ENCODE measurements at regions not wholly inside any gene's neighbourhood (a gene's known extent, or its start where the extent isn't known, plus 50 kb on each side); places are given as distances from the start of the nearest gene placed in this dataset.

DNA sequence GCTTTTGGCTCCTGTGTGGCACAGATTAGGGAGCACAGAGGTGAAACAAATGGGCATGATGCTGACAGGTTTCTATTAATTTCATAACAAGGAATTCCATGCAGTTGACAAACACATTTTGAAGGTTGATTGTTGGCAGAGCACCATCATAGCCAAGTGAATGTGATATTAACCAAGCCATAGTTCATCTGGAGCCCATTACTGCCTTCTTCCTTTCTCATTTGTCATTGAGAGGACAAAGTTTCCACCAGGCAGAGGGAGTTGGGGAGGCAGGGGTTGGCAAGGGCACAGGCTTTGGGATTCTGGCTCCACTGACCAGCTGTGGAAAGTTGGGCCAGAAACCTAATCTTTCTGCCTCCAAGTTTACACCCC lies 325.2 kb downstream of the MFSD1 start:
- no peaks in the 10 kb centered on the region for H3K9me3 ChIP-seq
- H3K27me3 ChIP-seq (replicated peaks in 1 of 7): no peaks in the 10 kb centered on the region
- no peaks in the 10 kb centered on the region for H3K36me3 ChIP-seq
- TF ChIP-seq CTCF (IDR thresholded peaks at IDR 0.05 in 8 of 11, conservative IDR thresholded peaks at IDR 0.05 in 3 of 11): no peak
- no peak for TF ChIP-seq POLR2A (IDR thresholded peaks at IDR 0.05)
- no peak for TF ChIP-seq POLR2AphosphoS5 (IDR thresholded peaks at IDR 0.05)
- H3K4me1 ChIP-seq: no peaks in the 10 kb centered on the region
- no peak overlapping the region for H3K4me3 ChIP-seq
- intact Hi-C loops (cut with DNase I; ENCODE audit: low total_unique reads): no loop called here
- DNase-seq: no peak
- no peak overlapping the region for H3K27ac ChIP-seq

DNA sequence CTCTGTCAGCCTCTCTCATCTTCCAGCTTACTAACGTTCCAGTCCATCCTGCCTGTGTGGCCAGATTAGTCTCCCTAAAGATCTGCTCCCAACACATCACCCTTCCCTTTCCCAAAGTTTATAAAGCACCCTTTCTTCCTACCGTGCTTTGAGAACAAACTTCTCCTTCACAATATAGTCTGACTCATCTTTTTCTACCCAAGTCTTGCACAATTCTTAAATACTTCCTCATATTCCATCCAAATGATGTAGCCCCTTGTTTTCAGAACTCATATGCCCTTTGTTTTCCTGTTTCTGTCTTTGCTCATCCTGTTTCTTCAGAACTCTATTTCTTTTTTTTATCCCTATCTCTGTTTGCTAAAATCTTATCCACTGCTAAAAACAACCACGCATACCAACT lies 326.8 kb downstream of the MFSD1 start:
- no peak for DNase-seq
- H3K36me3 ChIP-seq: no peaks in the 10 kb centered on the region
- H3K9me3 ChIP-seq: no peaks in the 10 kb centered on the region
- H3K27me3 ChIP-seq (replicated peaks in 1 of 7): no peaks in the 10 kb centered on the region
- no peak overlapping the region for H3K4me3 ChIP-seq
- no peaks in the 10 kb centered on the region for H3K4me1 ChIP-seq
- 40 to 52% (median 43%) methylated on average over 3 of the region's 3 CpGs for WGBS, 5 donors
- intact Hi-C loops (cut with DNase I; ENCODE audit: low total_unique reads): no loop called here
- TF ChIP-seq POLR2AphosphoS5 (IDR thresholded peaks at IDR 0.05): no peak
- TF ChIP-seq CTCF (IDR thresholded peaks at IDR 0.05 in 8 of 11, conservative IDR thresholded peaks at IDR 0.05 in 3 of 11): no peak
- TF ChIP-seq POLR2A (IDR thresholded peaks at IDR 0.05): no peak
- H3K27ac ChIP-seq: no peak overlapping the region

- no peak overlapping the region for H3K27ac ChIP-seq
- H3K9me3 ChIP-seq: no peaks in the 10 kb centered on the region
- H3K4me1 ChIP-seq: no peaks in the 10 kb centered on the region
- H3K4me3 ChIP-seq: no peak overlapping the region
- intact Hi-C loops (cut with DNase I; ENCODE audit: low total_unique reads): no loop called here
- no peaks in the 10 kb centered on the region for H3K27me3 ChIP-seq (replicated peaks in 1 of 7)
- no peaks in the 10 kb centered on the region for H3K36me3 ChIP-seq
- no peak for DNase-seq
- 11 to 25% (median 23%) methylated on average over 1 of the region's 1 CpG for WGBS, 5 donors
- TF ChIP-seq CTCF (IDR thresholded peaks at IDR 0.05 in 8 of 11, conservative IDR thresholded peaks at IDR 0.05 in 3 of 11) (peak in 1 of 11 experiments; percentile 19), POLR2A (IDR thresholded peaks at IDR 0.05) (no peak)
Measured at GRCh38 chr3:159130108-159130507, 328.3 kb downstream of the MFSD1 start.

GRCh38 chr3:159131376-159131775 lies 329.5 kb downstream of the MFSD1 start:
- H3K27me3 ChIP-seq (replicated peaks in 1 of 7): no peaks in the 10 kb centered on the region
- intact Hi-C loops (cut with DNase I; ENCODE audit: low total_unique reads): no loop called here
- DNase-seq: no peak
- no peaks in the 10 kb centered on the region for H3K4me1 ChIP-seq
- TF ChIP-seq POLR2AphosphoS5 (IDR thresholded peaks at IDR 0.05): no peak
- no peak for TF ChIP-seq POLR2A (IDR thresholded peaks at IDR 0.05)
- TF ChIP-seq CTCF (IDR thresholded peaks at IDR 0.05 in 8 of 11, conservative IDR thresholded peaks at IDR 0.05 in 3 of 11): no peak
- H3K36me3 ChIP-seq: no peaks in the 10 kb centered on the region
- no peak overlapping the region for H3K4me3 ChIP-seq
- H3K9me3 ChIP-seq: no peaks in the 10 kb centered on the region
- H3K27ac ChIP-seq: no peak overlapping the region

Measured in spleen (tissue), 11 donors.